ENCODE measurements at regions not wholly inside any gene's neighbourhood (a gene's known extent, or its start where the extent isn't known, plus 50 kb on each side); places are given as distances from the start of the nearest gene placed in this dataset.

DNA sequence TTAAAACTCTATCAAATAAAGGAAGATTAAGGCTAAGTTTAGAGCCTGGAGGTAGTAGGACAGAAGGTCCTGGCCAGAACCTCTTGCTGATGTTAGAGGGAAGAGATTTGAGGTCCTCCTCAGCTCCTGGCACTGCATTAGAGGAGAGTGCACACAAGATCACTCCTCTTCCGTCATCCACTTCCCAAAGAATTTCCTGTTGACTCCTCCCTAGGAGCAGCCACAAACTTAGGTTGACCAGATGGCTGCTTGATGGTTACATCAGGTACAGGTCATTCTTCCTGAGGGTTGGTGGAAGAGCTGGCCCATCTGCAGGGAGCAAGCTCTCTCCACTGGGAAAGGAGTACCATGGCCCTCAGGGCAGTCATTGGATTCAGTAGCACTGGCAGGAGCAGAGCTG lies 93.9 kb upstream of the IL33 start:
- H3K4me3 ChIP-seq (ENCODE audit: severe bottlenecking), result no peak overlapping the region
- H3K9me3 ChIP-seq (ENCODE audit: severe bottlenecking), result no peaks in the 10 kb centered on the region
- no peaks in the 10 kb centered on the region for H3K4me1 ChIP-seq (ENCODE audit: insufficient read depth, poor library complexity, severe bottlenecking)
- no peaks in the 10 kb centered on the region for H3K36me3 ChIP-seq (ENCODE audit: low read depth)
- H3K27me3 ChIP-seq (ENCODE audit: insufficient read depth, poor library complexity, severe bottlenecking), result no peaks in the 10 kb centered on the region
- no peak overlapping the region for H3K27ac ChIP-seq (ENCODE audit: poor library complexity, severe bottlenecking)
- DNase-seq (ENCODE audit: low spot score), result no peak
- no peak for ATAC-seq (ENCODE audit: low read depth)
- TF ChIP-seq, protein P1, sequence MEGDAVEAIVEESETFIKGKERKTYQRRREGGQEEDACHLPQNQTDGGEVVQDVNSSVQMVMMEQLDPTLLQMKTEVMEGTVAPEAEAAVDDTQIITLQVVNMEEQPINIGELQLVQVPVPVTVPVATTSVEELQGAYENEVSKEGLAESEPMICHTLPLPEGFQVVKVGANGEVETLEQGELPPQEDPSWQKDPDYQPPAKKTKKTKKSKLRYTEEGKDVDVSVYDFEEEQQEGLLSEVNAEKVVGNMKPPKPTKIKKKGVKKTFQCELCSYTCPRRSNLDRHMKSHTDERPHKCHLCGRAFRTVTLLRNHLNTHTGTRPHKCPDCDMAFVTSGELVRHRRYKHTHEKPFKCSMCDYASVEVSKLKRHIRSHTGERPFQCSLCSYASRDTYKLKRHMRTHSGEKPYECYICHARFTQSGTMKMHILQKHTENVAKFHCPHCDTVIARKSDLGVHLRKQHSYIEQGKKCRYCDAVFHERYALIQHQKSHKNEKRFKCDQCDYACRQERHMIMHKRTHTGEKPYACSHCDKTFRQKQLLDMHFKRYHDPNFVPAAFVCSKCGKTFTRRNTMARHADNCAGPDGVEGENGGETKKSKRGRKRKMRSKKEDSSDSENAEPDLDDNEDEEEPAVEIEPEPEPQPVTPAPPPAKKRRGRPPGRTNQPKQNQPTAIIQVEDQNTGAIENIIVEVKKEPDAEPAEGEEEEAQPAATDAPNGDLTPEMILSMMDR (IDR thresholded peaks at IDR 0.05; ENCODE audit: poor library complexity, severe bottlenecking), result no peak

- Histone ChIP-seq H3K4me1 (ENCODE audit: insufficient read depth, poor library complexity, severe bottlenecking) (peaks cover 13% of the 10 kb centered on the region), H3K36me3 (ENCODE audit: low read depth) (no peaks in the 10 kb centered on the region), H3K4me3 (ENCODE audit: severe bottlenecking) (no peak overlapping the region), H3K27ac (ENCODE audit: poor library complexity, severe bottlenecking) (no peak overlapping the region), H3K27me3 (ENCODE audit: insufficient read depth, poor library complexity, severe bottlenecking) (no peaks in the 10 kb centered on the region), H3K9me3 (ENCODE audit: severe bottlenecking) (no peaks in the 10 kb centered on the region)
- ATAC-seq (ENCODE audit: low read depth), result no peak
- no peak for DNase-seq (ENCODE audit: low spot score)
- TF ChIP-seq, protein P1 (IDR thresholded peaks at IDR 0.05; ENCODE audit: poor library complexity, severe bottlenecking), result no peak
Measured at GRCh38 chr9:6114424-6114823, 99.0 kb upstream of the RANBP6 start.

GRCh38 chr9:6113819-6114218 lies 98.4 kb upstream of the RANBP6 start:
- TF ChIP-seq, protein P1 (IDR thresholded peaks at IDR 0.05; ENCODE audit: poor library complexity, severe bottlenecking), result no peak
- no peaks in the 10 kb centered on the region for H3K36me3 ChIP-seq (ENCODE audit: low read depth)
- no peaks in the 10 kb centered on the region for H3K9me3 ChIP-seq (ENCODE audit: severe bottlenecking)
- ATAC-seq (ENCODE audit: low read depth) (no peak), DNase-seq (ENCODE audit: low spot score) (no peak)
- H3K4me3 ChIP-seq (ENCODE audit: severe bottlenecking), result no peak overlapping the region
- no peaks in the 10 kb centered on the region for H3K27me3 ChIP-seq (ENCODE audit: insufficient read depth, poor library complexity, severe bottlenecking)
- H3K4me1 ChIP-seq (ENCODE audit: insufficient read depth, poor library complexity, severe bottlenecking), result peaks cover 14% of the 10 kb centered on the region
- H3K27ac ChIP-seq (ENCODE audit: poor library complexity, severe bottlenecking), result peak overlapping the region; percentile 68

DNA sequence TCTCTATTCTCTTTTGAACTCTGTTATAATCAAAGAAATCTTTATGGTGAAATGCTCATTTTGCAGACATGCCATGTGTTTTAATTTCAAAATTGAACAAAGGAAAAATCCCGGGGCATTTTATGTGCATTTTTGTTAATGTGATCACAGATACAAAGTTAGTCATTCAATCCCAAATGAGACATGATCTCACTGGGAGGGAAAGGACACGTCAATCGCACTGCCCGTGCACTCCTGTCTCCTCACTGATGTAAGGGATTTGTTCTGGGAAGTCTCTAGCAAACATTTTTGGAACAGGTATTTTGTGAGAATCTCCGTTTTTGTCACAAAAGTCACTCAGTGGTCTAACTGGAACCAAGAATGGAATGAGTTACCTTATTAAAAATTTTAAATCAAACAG lies 97.9 kb upstream of the RANBP6 start:
- Histone ChIP-seq H3K4me1 (ENCODE audit: insufficient read depth, poor library complexity, severe bottlenecking) (peaks cover 14% of the 10 kb centered on the region), H3K36me3 (ENCODE audit: low read depth) (no peaks in the 10 kb centered on the region), H3K27me3 (ENCODE audit: insufficient read depth, poor library complexity, severe bottlenecking) (no peaks in the 10 kb centered on the region), H3K27ac (ENCODE audit: poor library complexity, severe bottlenecking) (peak overlapping the region; percentile 68), H3K9me3 (ENCODE audit: severe bottlenecking) (no peaks in the 10 kb centered on the region), H3K4me3 (ENCODE audit: severe bottlenecking) (no peak overlapping the region)
- no peak for DNase-seq (ENCODE audit: low spot score)
- ATAC-seq (ENCODE audit: low read depth), result peak; percentile 70; the same call in 2 of the 3 replicates
- TF ChIP-seq, protein P1 (IDR thresholded peaks at IDR 0.05; ENCODE audit: poor library complexity, severe bottlenecking), result no peak

GRCh38 chr9:6109986-6110385 lies 94.6 kb upstream of the RANBP6 start:
- Histone ChIP-seq H3K36me3 (ENCODE audit: low read depth) (no peaks in the 10 kb centered on the region), H3K4me3 (ENCODE audit: severe bottlenecking) (no peak overlapping the region), H3K4me1 (ENCODE audit: insufficient read depth, poor library complexity, severe bottlenecking) (peaks cover 24% of the 10 kb centered on the region), H3K27ac (ENCODE audit: poor library complexity, severe bottlenecking) (no peak overlapping the region), H3K27me3 (ENCODE audit: insufficient read depth, poor library complexity, severe bottlenecking) (no peaks in the 10 kb centered on the region), H3K9me3 (ENCODE audit: severe bottlenecking) (no peaks in the 10 kb centered on the region)
- DNase-seq (ENCODE audit: low spot score), result no peak
- no peak for ATAC-seq (ENCODE audit: low read depth)
- TF ChIP-seq, protein P1 (IDR thresholded peaks at IDR 0.05; ENCODE audit: poor library complexity, severe bottlenecking), result no peak

Data from RWPE2 (cell line).